GM06990 (cell line): ENCODE measurements at regions not wholly inside any gene's neighbourhood (a gene's known extent, or its start where the extent isn't known, plus 50 kb on each side); places are given as distances from the start of the nearest gene placed in this dataset.

Experiments
- DNase-seq: peaks from one replicate; pipeline ENCODE4 v3.0.0-alpha.2; 2011; ENCODE audit not compliant: insufficient read length; ENCODE audit errors: extremely low read depth
- H3K27me3 ChIP-seq: replicated peaks from 2 replicates; pipeline ENCODE4 v1.6.0; 2011; ENCODE audit warnings: low read length; ENCODE audit not compliant: control insufficient read depth, insufficient read depth
- H3K36me3 ChIP-seq: 2 replicates; pipeline ENCODE4 v1.5.1; 2011; ENCODE audit warnings: low read length; ENCODE audit not compliant: control insufficient read depth, insufficient read depth
- H3K4me3 ChIP-seq: replicated peaks from 2 replicates; pipeline ENCODE4 v1.5.1; 2011; ENCODE audit warnings: low read depth, mild to moderate bottlenecking, control low read depth, low read length
- CTCF ChIP-seq: IDR thresholded peaks from 2 replicates; pipeline ENCODE4 v1.5.1; 2011; ENCODE audit warnings: low read length, control low read depth, mild to moderate bottlenecking, inconsistent platforms; ENCODE audit not compliant: insufficient read depth, poor library complexity, severe bottlenecking

- DNase-seq = no peak
- H3K27me3 ChIP-seq = no peaks in the 10 kb centered on the region
- no peaks in the 10 kb centered on the region for H3K36me3 ChIP-seq
- TF ChIP-seq CTCF = no peak
- H3K4me3 ChIP-seq = no peak overlapping the region
These were observed 70.0 kb downstream of the RRM2 start for GRCh38 chr2:10192392-10193015.

DNA sequence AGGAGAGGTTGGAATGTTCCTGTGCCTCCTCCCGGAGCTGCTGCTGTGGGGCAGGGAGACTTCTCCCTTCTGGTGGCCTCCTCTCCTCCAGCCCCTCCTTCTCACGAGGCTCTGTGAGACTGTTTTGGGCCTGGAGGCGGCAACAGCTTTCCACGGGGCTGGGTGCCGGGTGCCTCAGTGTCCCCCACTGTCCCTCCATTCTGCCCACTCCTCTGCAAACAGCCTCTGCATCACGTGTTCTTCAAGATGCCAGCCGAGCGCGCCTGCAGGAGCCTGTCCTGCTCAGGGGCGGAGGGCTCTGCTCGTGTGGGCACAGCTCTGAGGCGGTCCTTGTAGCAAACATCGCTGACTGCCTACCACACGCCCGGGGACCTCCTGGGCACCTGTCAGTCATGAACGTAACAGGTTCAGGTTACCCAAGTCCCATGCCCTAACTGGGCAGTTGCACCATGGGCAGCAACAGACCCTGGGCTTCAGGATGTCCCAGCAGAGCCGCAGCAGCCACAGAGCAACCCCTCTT, 70.8 kb downstream of the RRM2 start:
- no peak overlapping the region for H3K4me3 ChIP-seq
- TF ChIP-seq CTCF = no peak
- no peaks in the 10 kb centered on the region for H3K27me3 ChIP-seq
- no peaks in the 10 kb centered on the region for H3K36me3 ChIP-seq
- no peak for DNase-seq

- Histone ChIP-seq H3K36me3 (no peaks in the 10 kb centered on the region), H3K4me3 (no peak overlapping the region), H3K27me3 (no peaks in the 10 kb centered on the region)
- no peak for DNase-seq
- no peak for TF ChIP-seq CTCF
These were observed 71.6 kb downstream of the RRM2 start for GRCh38 chr2:10193851-10194820.

- H3K27me3 ChIP-seq = no peaks in the 10 kb centered on the region
- DNase-seq = no peak
- no peak for TF ChIP-seq CTCF
- no peaks in the 10 kb centered on the region for H3K36me3 ChIP-seq
- no peak overlapping the region for H3K4me3 ChIP-seq
These were observed 73.0 kb downstream of the RRM2 start for GRCh38 chr2:10195278-10196109.

DNA sequence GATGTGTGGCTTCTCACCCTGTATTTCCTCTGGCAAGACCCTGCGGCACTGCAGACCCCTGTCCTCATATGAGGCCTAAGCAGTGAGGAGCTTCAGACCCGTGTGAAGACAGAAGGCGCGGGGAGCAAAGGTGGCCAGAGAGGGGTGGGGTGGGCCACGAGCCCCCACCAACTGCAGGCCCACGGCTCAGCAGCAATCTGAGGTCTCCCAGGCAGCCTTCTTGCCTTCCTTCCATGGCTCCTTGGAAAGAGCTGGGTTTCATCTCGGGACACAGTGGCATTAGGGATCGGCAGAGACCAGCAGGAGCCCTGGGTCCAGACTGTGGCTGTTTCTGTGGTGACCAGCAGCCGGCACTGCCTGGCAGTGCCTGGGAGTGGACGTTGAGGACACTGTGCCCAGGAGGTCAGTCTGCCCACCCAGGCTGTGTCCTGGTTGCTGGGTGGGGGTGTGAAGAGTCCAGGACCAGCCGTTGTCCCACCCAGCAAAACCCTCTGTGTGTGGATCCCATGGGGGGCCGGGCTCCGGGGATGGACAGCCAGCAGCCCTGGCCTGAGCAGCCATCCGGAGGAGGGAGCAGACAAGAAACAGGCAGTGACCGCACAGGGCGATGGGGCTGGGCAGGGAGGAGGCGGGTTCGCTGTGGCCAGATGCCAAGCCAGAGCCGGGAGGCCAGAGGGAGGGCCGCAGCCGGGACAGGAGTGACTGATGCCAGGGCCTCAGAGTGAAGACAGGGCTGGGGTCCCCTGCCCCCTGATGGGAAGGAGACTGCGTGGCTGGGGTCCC, 73.8 kb downstream of the RRM2 start:
- no peaks in the 10 kb centered on the region for H3K36me3 ChIP-seq
- H3K4me3 ChIP-seq = no peak overlapping the region
- H3K27me3 ChIP-seq = no peaks in the 10 kb centered on the region
- TF ChIP-seq CTCF = no peak
- no peak for DNase-seq
